ENCODE measurements at regions not wholly inside any gene's neighbourhood (a gene's known extent, or its start where the extent isn't known, plus 50 kb on each side); places are given as distances from the start of the nearest gene placed in this dataset.

DNA sequence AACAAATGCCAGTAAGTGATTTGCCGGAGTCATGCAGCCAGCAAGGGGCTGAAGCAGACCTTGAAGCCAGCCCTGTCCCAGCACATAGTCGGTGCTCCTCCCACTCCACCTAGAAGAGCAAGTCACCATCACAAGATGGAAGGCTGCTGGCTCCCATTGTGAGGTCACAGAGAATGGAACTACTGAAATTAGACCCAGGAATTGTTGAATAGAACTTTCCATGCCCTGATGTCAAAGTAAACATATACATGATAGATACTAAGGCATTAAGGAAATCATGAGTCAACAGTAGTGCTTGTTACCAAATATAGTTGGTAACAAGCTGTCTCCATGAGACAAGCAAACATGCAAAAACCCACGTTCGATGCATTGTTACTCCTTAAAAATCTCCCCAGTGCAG is 177.1 kb upstream of the MID1 start:
- Histone ChIP-seq H3K9me3 (ENCODE audit: low read length) (no peaks in the 10 kb centered on the region), H3K79me2 (ENCODE audit: insufficient read depth, low read length) (no peaks in the 10 kb centered on the region), H3K4me1 (ENCODE audit: insufficient read depth, low read length, severe bottlenecking) (no peaks in the 10 kb centered on the region), H3F3A (ENCODE audit: insufficient read depth, low read length) (no peaks in the 10 kb centered on the region), H4K20me1 (ENCODE audit: insufficient read depth, low read length) (no peaks in the 10 kb centered on the region), H3K4me3 (ENCODE audit: low read depth, low read length, poor library complexity, severe bottlenecking) (no peak overlapping the region), H3K9me2 (ENCODE audit: low read depth, low read length) (no peaks in the 10 kb centered on the region), H3K27me3 (ENCODE audit: insufficient read depth, low read length) (no peaks in the 10 kb centered on the region), H3K36me3 (ENCODE audit: insufficient read depth, low read length) (no peaks in the 10 kb centered on the region), H2AFZ (ENCODE audit: low read length) (no peak overlapping the region), H3K27ac (ENCODE audit: low read depth, low read length, poor library complexity, severe bottlenecking) (no peak overlapping the region), H3K9ac (ENCODE audit: low read length) (no peak overlapping the region), H3K4me2 (ENCODE audit: low read length) (no peak overlapping the region)
- no peak for TF ChIP-seq EZH2 (IDR thresholded peaks at IDR 0.05; ENCODE audit: borderline replicate concordance, low read length)
- TF ChIP-seq, protein P1, sequence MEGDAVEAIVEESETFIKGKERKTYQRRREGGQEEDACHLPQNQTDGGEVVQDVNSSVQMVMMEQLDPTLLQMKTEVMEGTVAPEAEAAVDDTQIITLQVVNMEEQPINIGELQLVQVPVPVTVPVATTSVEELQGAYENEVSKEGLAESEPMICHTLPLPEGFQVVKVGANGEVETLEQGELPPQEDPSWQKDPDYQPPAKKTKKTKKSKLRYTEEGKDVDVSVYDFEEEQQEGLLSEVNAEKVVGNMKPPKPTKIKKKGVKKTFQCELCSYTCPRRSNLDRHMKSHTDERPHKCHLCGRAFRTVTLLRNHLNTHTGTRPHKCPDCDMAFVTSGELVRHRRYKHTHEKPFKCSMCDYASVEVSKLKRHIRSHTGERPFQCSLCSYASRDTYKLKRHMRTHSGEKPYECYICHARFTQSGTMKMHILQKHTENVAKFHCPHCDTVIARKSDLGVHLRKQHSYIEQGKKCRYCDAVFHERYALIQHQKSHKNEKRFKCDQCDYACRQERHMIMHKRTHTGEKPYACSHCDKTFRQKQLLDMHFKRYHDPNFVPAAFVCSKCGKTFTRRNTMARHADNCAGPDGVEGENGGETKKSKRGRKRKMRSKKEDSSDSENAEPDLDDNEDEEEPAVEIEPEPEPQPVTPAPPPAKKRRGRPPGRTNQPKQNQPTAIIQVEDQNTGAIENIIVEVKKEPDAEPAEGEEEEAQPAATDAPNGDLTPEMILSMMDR (IDR thresholded peaks at IDR 0.05; ENCODE audit: low read length): no peak

DNA sequence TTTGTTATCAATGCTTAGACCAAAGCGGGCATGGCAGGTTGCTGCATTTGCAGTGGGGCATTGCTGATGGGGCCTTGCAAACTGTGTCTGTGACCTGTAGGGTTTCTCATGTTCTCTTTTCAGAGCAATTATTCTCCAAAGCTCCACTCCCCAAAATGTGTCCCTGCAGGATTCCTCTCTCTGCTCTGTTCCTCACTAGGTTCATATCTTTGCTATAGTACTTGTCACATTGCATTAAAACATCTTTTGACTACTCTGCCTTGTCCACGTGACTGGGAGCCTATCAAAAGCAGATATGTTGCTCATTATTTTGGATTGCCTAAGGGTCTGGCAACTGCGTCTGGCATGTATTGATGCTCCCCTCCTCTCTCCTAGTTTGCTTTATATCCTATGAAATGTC is 177.7 kb upstream of the MID1 start:
- Histone ChIP-seq H3K9me2 (ENCODE audit: low read depth, low read length) (no peaks in the 10 kb centered on the region), H2AFZ (ENCODE audit: low read length) (no peak overlapping the region), H3K27me3 (ENCODE audit: insufficient read depth, low read length) (no peaks in the 10 kb centered on the region), H3K36me3 (ENCODE audit: insufficient read depth, low read length) (no peaks in the 10 kb centered on the region), H3K4me2 (ENCODE audit: low read length) (no peak overlapping the region), H3K4me3 (ENCODE audit: low read depth, low read length, poor library complexity, severe bottlenecking) (no peak overlapping the region), H3F3A (ENCODE audit: insufficient read depth, low read length) (no peaks in the 10 kb centered on the region), H3K4me1 (ENCODE audit: insufficient read depth, low read length, severe bottlenecking) (no peaks in the 10 kb centered on the region), H4K20me1 (ENCODE audit: insufficient read depth, low read length) (no peaks in the 10 kb centered on the region), H3K79me2 (ENCODE audit: insufficient read depth, low read length) (no peaks in the 10 kb centered on the region), H3K9me3 (ENCODE audit: low read length) (no peaks in the 10 kb centered on the region), H3K9ac (ENCODE audit: low read length) (no peak overlapping the region), H3K27ac (ENCODE audit: low read depth, low read length, poor library complexity, severe bottlenecking) (no peak overlapping the region)
- TF ChIP-seq EZH2 (IDR thresholded peaks at IDR 0.05; ENCODE audit: borderline replicate concordance, low read length): no peak
- TF ChIP-seq, protein P1 (IDR thresholded peaks at IDR 0.05; ENCODE audit: low read length): no peak

DNA sequence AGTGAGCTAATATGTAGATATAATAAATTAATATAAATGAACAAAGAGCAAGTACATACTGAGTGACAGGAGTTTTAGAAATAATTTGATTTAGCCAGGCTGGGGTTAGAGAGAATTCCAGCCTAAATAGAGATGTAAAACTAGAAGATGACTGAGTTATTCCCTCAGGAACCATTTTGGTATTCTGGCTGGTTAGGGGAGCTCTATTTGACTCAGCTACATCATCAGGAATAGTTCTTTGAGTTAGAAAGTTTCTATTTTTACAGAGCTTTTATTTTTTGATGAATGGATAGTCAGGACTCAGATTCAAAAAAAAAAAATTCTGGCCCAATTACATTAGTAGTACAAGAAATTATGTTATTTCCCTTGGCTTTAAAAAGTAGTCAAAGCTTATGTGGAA is 180.4 kb upstream of the MID1 start:
- H3K27me3 ChIP-seq (ENCODE audit: insufficient read depth, low read length): no peaks in the 10 kb centered on the region
- no peaks in the 10 kb centered on the region for H3K79me2 ChIP-seq (ENCODE audit: insufficient read depth, low read length)
- no peaks in the 10 kb centered on the region for H3K4me1 ChIP-seq (ENCODE audit: insufficient read depth, low read length, severe bottlenecking)
- no peak overlapping the region for H3K9ac ChIP-seq (ENCODE audit: low read length)
- TF ChIP-seq, protein P1 (IDR thresholded peaks at IDR 0.05; ENCODE audit: low read length): no peak
- no peak for TF ChIP-seq EZH2 (IDR thresholded peaks at IDR 0.05; ENCODE audit: borderline replicate concordance, low read length)
- no peaks in the 10 kb centered on the region for H4K20me1 ChIP-seq (ENCODE audit: insufficient read depth, low read length)
- no peaks in the 10 kb centered on the region for H3K36me3 ChIP-seq (ENCODE audit: insufficient read depth, low read length)
- no peak overlapping the region for H3K4me2 ChIP-seq (ENCODE audit: low read length)
- no peak overlapping the region for H2AFZ ChIP-seq (ENCODE audit: low read length)
- no peak overlapping the region for H3K4me3 ChIP-seq (ENCODE audit: low read depth, low read length, poor library complexity, severe bottlenecking)
- H3K9me3 ChIP-seq (ENCODE audit: low read length): no peaks in the 10 kb centered on the region
- no peaks in the 10 kb centered on the region for H3F3A ChIP-seq (ENCODE audit: insufficient read depth, low read length)
- H3K27ac ChIP-seq (ENCODE audit: low read depth, low read length, poor library complexity, severe bottlenecking): no peak overlapping the region
- H3K9me2 ChIP-seq (ENCODE audit: low read depth, low read length): no peaks in the 10 kb centered on the region
